SKM-1 (cell line): ENCODE measurements at regions not wholly inside any gene's neighbourhood (a gene's known extent, or its start where the extent isn't known, plus 50 kb on each side); places are given as distances from the start of the nearest gene placed in this dataset.

Experiments used
- DNase-seq: peaks from one replicate; lab custom pipeline; 2025; ENCODE audit not compliant: unreplicated experiment; lab: John Stamatoyannopoulos, UW

- DNase-seq = no peak
Observed at GRCh38 chr5:144002876-144003275, 167.6 kb downstream of the YIPF5 start.

GRCh38 chr5:144003636-144004035, 166.8 kb downstream of the YIPF5 start:
- DNase-seq = no peak

- DNase-seq = no peak
Observed at GRCh38 chr5:144004146-144004545, 166.3 kb downstream of the YIPF5 start.

GRCh38 chr5:144004751-144005150, 165.7 kb downstream of the YIPF5 start:
- no peak for DNase-seq

- peak; percentile 3 for DNase-seq
Observed at GRCh38 chr5:144009116-144009515, 161.3 kb downstream of the YIPF5 start.

- no peak for DNase-seq
Observed at GRCh38 chr5:144011388-144011787, 159.1 kb downstream of the YIPF5 start.

GRCh38 chr5:144013816-144014215, 156.6 kb downstream of the YIPF5 start:
- DNase-seq = no peak

GRCh38 chr5:144015961-144016360, 154.5 kb downstream of the YIPF5 start:
- no peak for DNase-seq

- DNase-seq = no peak
Observed at GRCh38 chr5:144017119-144017518, 153.3 kb downstream of the YIPF5 start.

- DNase-seq = no peak
Observed at GRCh38 chr5:144017631-144018030, 152.8 kb downstream of the YIPF5 start.

- DNase-seq = no peak
Observed at GRCh38 chr5:144024090-144024489, 146.4 kb downstream of the YIPF5 start.

- no peak for DNase-seq
Observed at GRCh38 chr5:144024545-144024944, 145.9 kb downstream of the YIPF5 start.

GRCh38 chr5:144026286-144026685, 144.2 kb downstream of the YIPF5 start:
- no peak for DNase-seq

- no peak for DNase-seq
Observed at GRCh38 chr5:144028058-144028457, 142.4 kb downstream of the YIPF5 start.

- DNase-seq = no peak
Observed at GRCh38 chr5:144028636-144029035, 141.8 kb downstream of the YIPF5 start.

GRCh38 chr5:144030904-144031303, 139.6 kb downstream of the YIPF5 start:
- DNase-seq = no peak

GRCh38 chr5:144032375-144032774, 138.1 kb downstream of the YIPF5 start:
- DNase-seq = no peak

GRCh38 chr5:144033486-144033885, 137.0 kb downstream of the YIPF5 start:
- no peak for DNase-seq

GRCh38 chr5:144035046-144035740, 135.3 kb downstream of the YIPF5 start:
- no peak for DNase-seq

GRCh38 chr5:144036476-144036875, 134.0 kb downstream of the YIPF5 start:
- no peak for DNase-seq

GRCh38 chr5:144040615-144041305, 129.7 kb downstream of the YIPF5 start:
- DNase-seq = no peak

GRCh38 chr5:144042156-144042555, 128.3 kb downstream of the YIPF5 start:
- no peak for DNase-seq
